Suppressor macrophage (primary cell): ENCODE measurements at regions not wholly inside any gene's neighbourhood (a gene's known extent, or its start where the extent isn't known, plus 50 kb on each side); places are given as distances from the start of the nearest gene placed in this dataset.

Experiments
- DNase-seq, 4 experiments: peaks; one replicate each; pipeline ENCODE4 v3.0.0-alpha.2; 2020 to 2022

DNA sequence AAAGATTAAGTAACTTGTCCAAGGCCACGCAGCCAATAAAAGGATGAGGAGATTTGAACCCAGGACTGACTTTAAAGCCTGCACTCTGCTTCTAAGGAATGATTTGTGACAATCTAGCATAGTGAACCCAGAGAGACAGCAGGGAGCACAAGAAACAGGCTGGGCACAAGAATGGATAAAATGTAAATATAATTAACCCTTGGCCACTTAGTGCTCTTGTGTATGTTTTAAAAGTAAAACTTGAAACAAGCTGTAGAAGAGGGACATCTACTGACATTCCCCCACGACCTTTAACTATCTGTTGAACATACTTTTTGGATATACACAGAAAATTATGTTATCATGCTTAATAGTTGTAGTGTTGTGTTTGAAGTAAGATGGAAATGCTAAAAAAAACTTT is 141.9 kb upstream of the PMFBP1 start:
- no peak for DNase-seq

GRCh38 chr16:72312828-72313227 is 140.9 kb upstream of the PMFBP1 start:
- DNase-seq = no peak

- DNase-seq = no peak
Measured at GRCh38 chr16:72311426-72311825, 139.5 kb upstream of the PMFBP1 start.

GRCh38 chr16:72309001-72309400 is 137.0 kb upstream of the PMFBP1 start:
- DNase-seq = no peak

DNA sequence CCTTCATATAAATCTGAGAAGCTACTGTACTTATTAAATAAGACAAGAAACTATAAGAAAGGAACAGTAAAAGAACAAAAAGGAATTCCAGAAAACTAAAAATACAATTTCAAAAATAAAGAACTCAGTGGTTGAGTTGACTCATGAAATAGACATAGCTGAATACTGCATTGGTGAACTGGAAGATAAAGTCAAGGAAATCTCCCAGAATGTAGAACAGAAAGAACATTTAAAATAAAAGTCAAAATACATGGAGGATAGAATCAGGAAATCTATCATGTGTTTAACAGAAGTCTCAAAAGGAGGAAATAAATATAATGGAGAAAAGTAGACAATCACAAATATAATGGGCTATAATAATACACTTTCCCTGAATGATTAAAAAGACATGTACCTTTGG is 136.4 kb upstream of the PMFBP1 start:
- no peak for DNase-seq

GRCh38 chr16:72302332-72302731 is 130.4 kb upstream of the PMFBP1 start:
- DNase-seq = no peak

- DNase-seq = peak in 1 of 4 experiments; percentile 5
Measured at GRCh38 chr16:72301523-72302236, 129.7 kb upstream of the PMFBP1 start.

- no peak for DNase-seq
Measured at GRCh38 chr16:72300892-72301291, 128.9 kb upstream of the PMFBP1 start.

GRCh38 chr16:72299684-72300243 is 127.8 kb upstream of the PMFBP1 start:
- DNase-seq = no peak

GRCh38 chr16:72298961-72299360 is 127.0 kb upstream of the PMFBP1 start:
- DNase-seq = no peak

- DNase-seq = no peak
Measured at GRCh38 chr16:72295914-72296313, 124.0 kb upstream of the PMFBP1 start.

GRCh38 chr16:72291531-72291981 is 119.6 kb upstream of the PMFBP1 start:
- peak; percentile 18 to 75 (median 51) for DNase-seq

GRCh38 chr16:72291121-72291520 is 119.2 kb upstream of the PMFBP1 start:
- DNase-seq = no peak

DNA sequence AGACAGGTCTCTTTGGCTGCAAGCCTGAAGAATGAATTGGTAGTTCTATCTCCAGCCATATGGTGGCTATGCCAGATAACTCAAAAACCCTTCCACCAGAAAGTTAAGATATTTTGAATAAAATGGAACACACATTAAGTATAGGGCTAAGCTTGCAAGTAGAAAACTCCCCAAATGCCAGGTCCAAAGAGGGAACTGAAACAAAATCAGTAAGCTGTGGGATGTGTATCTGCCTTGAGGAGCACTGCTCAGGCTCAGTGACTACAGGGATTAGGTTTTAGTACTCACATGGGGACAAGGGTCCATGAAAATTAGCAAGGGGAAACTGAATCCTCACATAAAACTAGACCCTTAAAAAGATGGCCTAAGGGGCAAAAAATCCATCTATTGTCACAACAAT is 115.7 kb upstream of the PMFBP1 start:
- peak; percentile 12 to 64 (median 32) for DNase-seq

GRCh38 chr16:72286936-72287620 is 115.1 kb upstream of the PMFBP1 start:
- DNase-seq = no peak

DNA sequence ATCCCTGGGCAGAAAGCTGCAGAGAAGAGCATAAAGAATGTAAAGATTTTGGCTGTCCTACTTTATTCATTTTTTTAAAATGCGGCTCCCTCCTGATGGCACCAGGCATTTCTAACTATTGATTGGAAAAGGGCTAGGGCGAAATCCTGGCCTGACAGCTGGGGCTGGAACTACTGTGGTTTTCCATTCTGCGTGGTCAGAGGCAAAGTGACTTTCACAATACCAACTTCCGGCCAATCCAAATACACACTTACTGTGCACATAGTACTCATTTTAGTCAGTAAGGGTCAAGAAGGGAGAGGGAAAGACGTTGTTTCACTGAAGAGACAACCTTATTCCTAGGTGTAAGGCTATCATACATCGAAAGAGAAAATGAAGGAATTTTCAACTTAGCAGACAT is 113.8 kb upstream of the PMFBP1 start:
- peak; percentile 3 to 32 (median 10) for DNase-seq

DNA sequence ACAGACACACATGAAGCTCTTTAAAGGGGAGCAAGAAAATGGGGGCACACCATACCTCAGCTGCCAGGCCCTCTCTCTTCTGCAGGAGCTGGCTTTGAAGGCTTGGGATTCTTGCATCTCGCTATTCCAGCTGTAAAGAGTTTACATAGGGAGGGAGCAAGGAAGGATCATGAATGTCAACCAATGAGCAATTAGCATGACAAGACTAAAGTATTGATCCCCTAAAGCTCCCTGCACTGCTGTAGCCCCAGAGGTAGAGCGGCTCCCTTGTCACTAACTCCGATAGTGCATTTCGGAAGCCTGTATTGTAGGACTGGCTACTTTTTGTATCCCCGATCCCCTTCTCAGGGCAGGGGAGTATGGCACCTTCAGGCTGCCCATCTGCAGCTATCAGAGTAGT is 113.4 kb upstream of the PMFBP1 start:
- no peak for DNase-seq

- no peak for DNase-seq
Measured at GRCh38 chr16:72284042-72284789, 112.3 kb upstream of the PMFBP1 start.

DNA sequence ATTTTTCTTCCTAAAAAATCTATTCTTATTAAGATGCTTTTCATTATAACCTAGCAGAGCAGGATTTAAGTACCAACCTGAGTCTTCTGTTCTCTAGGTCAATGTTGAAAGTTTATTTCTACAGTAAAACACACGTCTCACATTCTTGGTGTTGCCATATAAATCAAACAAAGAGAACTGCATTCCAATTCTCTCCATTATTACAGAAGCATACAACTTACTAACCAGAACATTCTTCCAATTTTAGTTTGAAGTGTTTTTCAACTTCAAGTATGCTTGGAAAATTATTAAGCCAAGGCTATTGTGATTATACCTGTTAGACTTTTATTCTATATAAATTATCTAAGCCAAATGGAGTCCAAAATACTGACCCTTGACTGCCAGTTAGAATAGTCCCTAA is 110.4 kb upstream of the PMFBP1 start:
- no peak for DNase-seq

GRCh38 chr16:72278301-72278700 is 106.3 kb upstream of the PMFBP1 start:
- no peak for DNase-seq

- no peak for DNase-seq
Measured at GRCh38 chr16:72277749-72278148, 105.8 kb upstream of the PMFBP1 start.

DNA sequence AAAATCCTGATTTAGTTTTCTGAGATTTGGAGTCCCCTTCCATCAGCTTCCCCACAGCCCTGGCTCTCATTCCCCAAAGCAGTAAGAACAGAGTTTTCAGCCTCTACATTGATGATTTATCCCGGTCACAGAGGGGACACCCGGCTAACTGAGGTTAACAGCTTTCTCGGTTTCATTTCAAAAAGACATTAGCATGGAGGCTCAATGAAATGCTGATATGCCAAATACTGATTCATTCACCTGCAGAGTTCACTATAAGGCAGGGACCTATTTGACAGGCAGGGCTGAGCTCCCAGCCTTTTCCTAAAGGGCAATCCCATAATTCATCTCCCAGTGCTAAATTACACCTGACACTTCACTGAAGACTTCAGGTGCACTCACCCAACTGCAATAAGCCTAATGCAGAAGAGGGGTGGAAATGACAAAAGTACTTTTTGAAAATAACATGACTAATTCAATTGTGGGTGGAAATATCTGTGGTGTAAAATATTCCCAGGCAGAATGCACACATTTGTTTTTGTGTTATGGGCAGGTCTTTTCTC is 99.8 kb upstream of the PMFBP1 start:
- no peak for DNase-seq

GRCh38 chr16:72270531-72270930 is 98.6 kb upstream of the PMFBP1 start:
- DNase-seq = peak in 3 of 4 experiments; percentile 15 to 25 (median 20)
